Osteoblast (primary cell): ENCODE measurements at regions not wholly inside any gene's neighbourhood (a gene's known extent, or its start where the extent isn't known, plus 50 kb on each side); places are given as distances from the start of the nearest gene placed in this dataset.

ENCODE experiments used
- DNase-seq: peaks from one replicate; pipeline ENCODE4 v3.0.0; 2011; ENCODE audit warnings: low spot score, mixed read lengths; ENCODE audit not compliant: insufficient read length; ENCODE audit errors: missing footprints
- H2AFZ ChIP-seq: 2 replicates; pipeline ENCODE4 v1.6.0; 2011; ENCODE audit warnings: mild to moderate bottlenecking, low read length
- H3K27ac ChIP-seq: 2 replicates; pipeline ENCODE4 v1.5.1; 2011; ENCODE audit warnings: mild to moderate bottlenecking, low read depth, low read length, moderate library complexity
- H3K27me3 ChIP-seq: 2 replicates; pipeline ENCODE4 v1.6.0; 2012; ENCODE audit warnings: mild to moderate bottlenecking, control low read depth, inconsistent platforms, low read length, moderate library complexity; ENCODE audit not compliant: insufficient read depth
- H3K36me3 ChIP-seq: 2 replicates; pipeline ENCODE4 v1.5.1; 2011; ENCODE audit warnings: mild to moderate bottlenecking, low read length, control low read depth, moderate library complexity; ENCODE audit not compliant: insufficient read depth
- H3K4me1 ChIP-seq: 2 replicates; pipeline ENCODE4 v1.5.1; 2011; ENCODE audit warnings: mild to moderate bottlenecking, low read length, control low read depth, moderate library complexity; ENCODE audit not compliant: insufficient read depth
- H3K4me2 ChIP-seq: 2 replicates; pipeline ENCODE4 v1.6.0; 2011; ENCODE audit warnings: mild to moderate bottlenecking, low read length; ENCODE audit not compliant: insufficient read depth
- H3K4me3 ChIP-seq: fragments of 200-600 bp; sonication (generic); 3 replicates; pipeline ENCODE4 v1.5.1; 2012; ENCODE audit warnings: mild to moderate bottlenecking, low read length, inconsistent platforms; ENCODE audit not compliant: insufficient read depth
- H3K79me2 ChIP-seq: 2 replicates; pipeline ENCODE4 v1.6.0; 2012; ENCODE audit warnings: mild to moderate bottlenecking, low read length, control low read depth, inconsistent platforms; ENCODE audit not compliant: insufficient read depth
- H3K9me3 ChIP-seq: 2 replicates; pipeline ENCODE4 v1.5.1; 2011; ENCODE audit warnings: low read depth, low read length, control low read depth
- H4K20me1 ChIP-seq: 2 replicates; pipeline ENCODE4 v1.6.0; 2012; ENCODE audit warnings: mild to moderate bottlenecking, low read length, control low read depth; ENCODE audit not compliant: insufficient read depth
- CTCF ChIP-seq: IDR thresholded peaks from 2 replicates; pipeline ENCODE4 v1.5.1; 2011; ENCODE audit warnings: mild to moderate bottlenecking, low read depth, low read length, moderate library complexity; ENCODE audit errors: extremely low read depth

GRCh38 chr20:51861726-51862466 lies 59.6 kb upstream of the SALL4 start:
- H3K4me1 ChIP-seq, result peaks cover 10% of the 10 kb centered on the region
- H3K36me3 ChIP-seq, result no peaks in the 10 kb centered on the region
- no peaks in the 10 kb centered on the region for H3K9me3 ChIP-seq
- no peak overlapping the region for H3K4me3 ChIP-seq
- no peak for DNase-seq
- H3K27me3 ChIP-seq, result no peaks in the 10 kb centered on the region
- H3K4me2 ChIP-seq, result no peak overlapping the region
- no peak for TF ChIP-seq CTCF
- no peak overlapping the region for H3K27ac ChIP-seq
- H3K79me2 ChIP-seq, result no peaks in the 10 kb centered on the region
- no peaks in the 10 kb centered on the region for H4K20me1 ChIP-seq
- peak overlapping the region; percentile 25 for H2AFZ ChIP-seq

- Histone ChIP-seq H3K4me2 (peak overlapping the region; percentile 5), H3K27me3 (no peaks in the 10 kb centered on the region), H3K9me3 (no peaks in the 10 kb centered on the region), H3K27ac (peak overlapping the region; percentile 55), H3K36me3 (no peaks in the 10 kb centered on the region), H4K20me1 (no peaks in the 10 kb centered on the region), H3K79me2 (no peaks in the 10 kb centered on the region), H2AFZ (no peak overlapping the region), H3K4me1 (peaks cover 10% of the 10 kb centered on the region), H3K4me3 (no peak overlapping the region)
- DNase-seq, result peak; percentile 84
- no peak for TF ChIP-seq CTCF
Measured at GRCh38 chr20:51860111-51860882, 58.0 kb upstream of the SALL4 start.

- TF ChIP-seq CTCF, result no peak
- no peaks in the 10 kb centered on the region for H4K20me1 ChIP-seq
- peaks cover 10% of the 10 kb centered on the region for H3K4me1 ChIP-seq
- H3K27ac ChIP-seq, result no peak overlapping the region
- no peak overlapping the region for H3K4me3 ChIP-seq
- H3K79me2 ChIP-seq, result no peaks in the 10 kb centered on the region
- no peaks in the 10 kb centered on the region for H3K36me3 ChIP-seq
- no peaks in the 10 kb centered on the region for H3K27me3 ChIP-seq
- no peak overlapping the region for H2AFZ ChIP-seq
- H3K9me3 ChIP-seq, result no peaks in the 10 kb centered on the region
- no peak for DNase-seq
- H3K4me2 ChIP-seq, result no peak overlapping the region
Measured at GRCh38 chr20:51856432-51856831, 54.1 kb upstream of the SALL4 start.

GRCh38 chr20:51854921-51855320 lies 52.6 kb upstream of the SALL4 start:
- no peaks in the 10 kb centered on the region for H3K27me3 ChIP-seq
- no peak overlapping the region for H3K27ac ChIP-seq
- H3K79me2 ChIP-seq, result no peaks in the 10 kb centered on the region
- peaks cover 4% of the 10 kb centered on the region for H3K4me1 ChIP-seq
- no peak for DNase-seq
- H3K36me3 ChIP-seq, result no peaks in the 10 kb centered on the region
- no peak overlapping the region for H2AFZ ChIP-seq
- H4K20me1 ChIP-seq, result no peaks in the 10 kb centered on the region
- H3K4me2 ChIP-seq, result no peak overlapping the region
- TF ChIP-seq CTCF, result no peak
- no peaks in the 10 kb centered on the region for H3K9me3 ChIP-seq
- H3K4me3 ChIP-seq, result no peak overlapping the region
